Activated CD8-positive, alpha-beta T cell treated with anti-CD3 and anti-CD28 coated beads for 36 hours (primary cell): ENCODE measurements at regions not wholly inside any gene's neighbourhood (a gene's known extent, or its start where the extent isn't known, plus 50 kb on each side); places are given as distances from the start of the nearest gene placed in this dataset.

Experiments
- ATAC-seq: fragments of 200-7000 bp; cut with Tn5 transposase; one replicate; pipeline ENCODE4 v1.10.0; 2021; ENCODE audit warnings: mild to moderate bottlenecking, moderate library complexity
- CTCF ChIA-PET: fragments of 350-600 bp; sonication (Branson Sonifier 250); formaldehyde crosslinking; loops from one replicate; lab custom pipeline; 2021; ENCODE audit warnings: antibody characterized with exemption; lab: Charles Lee
- POLR2A ChIA-PET: fragments of 350-600 bp; sonication (Branson Sonifier 250); formaldehyde crosslinking; loops from one replicate; lab custom pipeline; 2021; ENCODE audit warnings: antibody characterized with exemption; lab: Charles Lee
- DNase-seq: peaks from one replicate; pipeline ENCODE4 v3.0.0-alpha.2; 2020
- H3K27ac Mint-ChIP-seq: one replicate; pipeline ENCODE4 v1.8.0; 2021; ENCODE audit warnings: mild to moderate bottlenecking, mixed read lengths
- H3K27me3 Mint-ChIP-seq: one replicate; pipeline ENCODE4 v1.8.0; 2021; ENCODE audit warnings: mixed read lengths
- H3K36me3 Mint-ChIP-seq: one replicate; pipeline ENCODE4 v1.8.0; 2021; ENCODE audit warnings: low read depth, mixed read lengths
- H3K4me1 Mint-ChIP-seq: one replicate; pipeline ENCODE4 v1.8.0; 2021; ENCODE audit warnings: low read depth, mixed read lengths
- H3K4me3 Mint-ChIP-seq: one replicate; pipeline ENCODE4 v1.8.0; 2021; ENCODE audit warnings: mild to moderate bottlenecking, moderate library complexity, mixed read lengths
- H3K9me3 Mint-ChIP-seq: one replicate; pipeline ENCODE4 v1.8.0; 2021; ENCODE audit warnings: mixed read lengths
- intact Hi-C: fragments of 100-400 bp; cut with micrococcal nuclease; formaldehyde crosslinking; loops from one replicate; pipeline ENCODE4 v1.10.0; 2022
- TF ChIP-seq, protein P1 (sequence below): fragments of 200-600 bp; IDR thresholded peaks from one replicate; pipeline ENCODE4 v1.8.0; 2022; ENCODE audit warnings: antibody characterized with exemption, mild to moderate bottlenecking

GRCh38 chr13:38002606-38003005, 133.0 kb upstream of the TRPC4 start:
- ChIA-PET POLR2A (no interaction called here), CTCF (no interaction called here)
- Mint-ChIP-seq H3K27me3 (no peaks in the 10 kb centered on the region), H3K9me3 (peaks cover 2% of the 10 kb centered on the region), H3K36me3 (no peaks in the 10 kb centered on the region), H3K27ac (no peak overlapping the region), H3K4me3 (no peak overlapping the region), H3K4me1 (no peaks in the 10 kb centered on the region)
- ATAC-seq: no peak
- DNase-seq: no peak
- intact Hi-C loops: no loop called here
- TF ChIP-seq, protein P1, sequence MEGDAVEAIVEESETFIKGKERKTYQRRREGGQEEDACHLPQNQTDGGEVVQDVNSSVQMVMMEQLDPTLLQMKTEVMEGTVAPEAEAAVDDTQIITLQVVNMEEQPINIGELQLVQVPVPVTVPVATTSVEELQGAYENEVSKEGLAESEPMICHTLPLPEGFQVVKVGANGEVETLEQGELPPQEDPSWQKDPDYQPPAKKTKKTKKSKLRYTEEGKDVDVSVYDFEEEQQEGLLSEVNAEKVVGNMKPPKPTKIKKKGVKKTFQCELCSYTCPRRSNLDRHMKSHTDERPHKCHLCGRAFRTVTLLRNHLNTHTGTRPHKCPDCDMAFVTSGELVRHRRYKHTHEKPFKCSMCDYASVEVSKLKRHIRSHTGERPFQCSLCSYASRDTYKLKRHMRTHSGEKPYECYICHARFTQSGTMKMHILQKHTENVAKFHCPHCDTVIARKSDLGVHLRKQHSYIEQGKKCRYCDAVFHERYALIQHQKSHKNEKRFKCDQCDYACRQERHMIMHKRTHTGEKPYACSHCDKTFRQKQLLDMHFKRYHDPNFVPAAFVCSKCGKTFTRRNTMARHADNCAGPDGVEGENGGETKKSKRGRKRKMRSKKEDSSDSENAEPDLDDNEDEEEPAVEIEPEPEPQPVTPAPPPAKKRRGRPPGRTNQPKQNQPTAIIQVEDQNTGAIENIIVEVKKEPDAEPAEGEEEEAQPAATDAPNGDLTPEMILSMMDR: no peak

DNA sequence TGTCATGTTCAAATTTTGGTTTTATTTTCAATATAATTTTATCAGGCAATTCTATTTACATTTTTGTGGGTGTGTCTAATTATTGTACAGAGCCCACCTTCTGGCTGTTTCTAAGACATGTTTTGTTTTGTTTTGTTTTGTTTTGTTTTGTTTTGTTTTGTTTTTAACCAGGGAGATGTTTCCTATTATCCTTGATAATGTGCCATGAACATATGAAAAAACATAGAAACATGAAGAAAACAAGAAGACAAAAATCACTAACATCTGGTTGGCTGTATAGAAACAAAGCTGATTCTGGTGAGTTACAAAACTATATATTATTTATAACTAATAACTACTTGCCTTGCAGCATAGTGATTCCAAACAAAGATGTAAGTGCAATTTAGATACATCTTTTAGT, 128.1 kb upstream of the TRPC4 start:
- TF ChIP-seq, protein P1: no peak
- H3K4me3 Mint-ChIP-seq: no peak overlapping the region
- H3K27me3 Mint-ChIP-seq: no peaks in the 10 kb centered on the region
- ATAC-seq (no peak), DNase-seq (no peak)
- no peak overlapping the region for H3K27ac Mint-ChIP-seq
- no peaks in the 10 kb centered on the region for H3K9me3 Mint-ChIP-seq
- ChIA-PET POLR2A (no interaction called here), CTCF (no interaction called here)
- H3K4me1 Mint-ChIP-seq: no peaks in the 10 kb centered on the region
- intact Hi-C loops: no loop called here
- H3K36me3 Mint-ChIP-seq: no peaks in the 10 kb centered on the region

DNA sequence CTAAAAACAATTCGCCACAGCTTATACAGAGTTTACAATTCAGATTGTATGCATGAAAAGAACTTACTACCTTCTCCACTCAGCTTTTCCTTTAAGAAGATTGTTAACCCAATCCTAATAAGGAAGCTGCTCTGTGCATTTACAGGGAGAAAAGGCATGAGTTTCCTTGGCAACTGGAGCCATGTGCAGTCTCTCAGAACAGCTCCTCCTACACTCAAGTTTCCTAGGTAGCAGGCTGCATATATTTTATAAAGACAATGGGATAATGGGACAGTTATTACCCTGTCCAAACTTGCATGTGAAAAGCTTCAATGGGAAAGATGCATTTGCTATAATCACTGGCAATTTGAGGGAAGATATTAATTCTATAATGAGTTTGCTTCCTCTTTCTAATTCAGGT, 125.5 kb upstream of the TRPC4 start:
- ChIA-PET POLR2A (interaction anchor here (0.6 kb wide), 1 partner anchor 1243 kb away, joined by 3 read pairs; no protein-coding TSS in a partner anchor), CTCF (no interaction called here)
- peaks cover 3% of the 10 kb centered on the region for H3K9me3 Mint-ChIP-seq
- intact Hi-C loops: no loop called here
- TF ChIP-seq, protein P1: no peak
- H3K27ac Mint-ChIP-seq: no peak overlapping the region
- no peaks in the 10 kb centered on the region for H3K27me3 Mint-ChIP-seq
- H3K4me1 Mint-ChIP-seq: no peaks in the 10 kb centered on the region
- H3K4me3 Mint-ChIP-seq: no peak overlapping the region
- DNase-seq: no peak
- ATAC-seq: no peak
- H3K36me3 Mint-ChIP-seq: no peaks in the 10 kb centered on the region

DNA sequence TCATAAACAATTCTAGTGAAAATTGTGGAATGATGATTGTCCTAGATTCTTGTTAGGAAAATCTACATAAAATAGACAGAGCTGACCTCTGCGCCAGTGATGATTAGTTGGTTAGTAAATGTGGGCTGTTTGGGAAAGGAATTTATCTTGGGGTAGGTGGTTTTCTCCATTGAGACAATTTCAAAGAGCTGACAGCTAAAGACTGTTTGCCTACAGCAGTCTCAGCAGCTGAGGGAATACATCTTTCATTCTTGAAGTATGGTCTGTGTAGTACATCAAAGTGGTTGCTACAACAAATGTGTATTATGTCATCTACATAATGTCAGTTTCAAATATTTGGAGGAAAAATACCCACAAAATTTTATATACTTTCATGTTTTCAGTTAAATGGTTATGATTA, 117.2 kb upstream of the TRPC4 start:
- H3K27ac Mint-ChIP-seq: no peak overlapping the region
- H3K36me3 Mint-ChIP-seq: no peaks in the 10 kb centered on the region
- DNase-seq (no peak), ATAC-seq (no peak)
- no peaks in the 10 kb centered on the region for H3K4me1 Mint-ChIP-seq
- no peak overlapping the region for H3K4me3 Mint-ChIP-seq
- POLR2A ChIA-PET: no interaction called here
- TF ChIP-seq, protein P1: no peak
- intact Hi-C loops: no loop called here
- peaks cover 4% of the 10 kb centered on the region for H3K9me3 Mint-ChIP-seq
- CTCF ChIA-PET: no interaction called here
- no peaks in the 10 kb centered on the region for H3K27me3 Mint-ChIP-seq

DNA sequence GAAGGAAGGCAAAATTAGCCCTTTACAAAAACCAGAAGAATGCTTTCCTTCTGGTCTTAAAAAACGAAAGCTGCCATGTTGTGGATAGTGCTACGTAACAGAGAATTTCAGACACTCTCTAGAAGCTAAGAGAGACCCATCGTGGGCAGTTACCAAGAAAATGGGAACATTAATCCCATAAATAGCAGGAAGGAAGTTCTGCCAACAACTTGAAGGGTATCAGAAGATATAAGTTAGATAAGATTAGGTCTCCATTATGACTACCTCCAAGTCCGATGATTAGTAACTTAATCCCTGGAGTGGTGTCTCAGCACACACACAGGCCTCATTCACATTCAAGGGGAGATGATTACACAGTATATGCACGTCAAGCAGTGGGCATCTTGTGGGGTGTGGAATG, 115.7 kb upstream of the TRPC4 start:
- no peaks in the 10 kb centered on the region for H3K27me3 Mint-ChIP-seq
- no peak overlapping the region for H3K4me3 Mint-ChIP-seq
- no peaks in the 10 kb centered on the region for H3K4me1 Mint-ChIP-seq
- H3K27ac Mint-ChIP-seq: no peak overlapping the region
- TF ChIP-seq, protein P1: no peak
- ChIA-PET POLR2A (no interaction called here), CTCF (no interaction called here)
- DNase-seq (no peak), ATAC-seq (no peak)
- H3K36me3 Mint-ChIP-seq: no peaks in the 10 kb centered on the region
- intact Hi-C loops: no loop called here
- peaks cover 1% of the 10 kb centered on the region for H3K9me3 Mint-ChIP-seq
